OCI-LY7 (cell line): ENCODE measurements at regions not wholly inside any gene's neighbourhood (a gene's known extent, or its start where the extent isn't known, plus 50 kb on each side); places are given as distances from the start of the nearest gene placed in this dataset.

Source experiments
- BruUV-seq: library from RNA; stranded (reverse); fragments of 400-500 nt; replicated peaks from 2 replicates; lab custom pipeline; 2021; lab: Mats Ljungman, UMichigan
- CTCF ChIA-PET: fragments of 300-600 bp; sonication (Branson Sonifier 250); formaldehyde crosslinking; loops from one replicate; lab custom pipeline; 2022; ENCODE audit warnings: antibody characterized with exemption; ENCODE audit not compliant: unreplicated experiment; lab: Charles Lee
- POLR2A ChIA-PET: fragments of 300-600 bp; sonication (Branson Sonifier 250); formaldehyde crosslinking; loops from one replicate; lab custom pipeline; 2022; ENCODE audit warnings: antibody characterized with exemption; lab: Charles Lee
- DNase-seq: peaks from one replicate; pipeline ENCODE4 v3.0.0-alpha.2; 2015; ENCODE audit warnings: low spot score
- H2AFZ ChIP-seq: fragments of 200-600 bp; sonication (generic), shearing (Covaris generic); 2 replicates; pipeline ENCODE4 v1.6.1; 2014; ENCODE audit warnings: mild to moderate bottlenecking, antibody characterized with exemption, low read length, moderate library complexity
- H3K27ac ChIP-seq: fragments of 200-600 bp; sonication (generic); 2 replicates; pipeline ENCODE4 v1.5.1; 2014; ENCODE audit warnings: mixed run types, low read depth, mild to moderate bottlenecking, moderate library complexity, low read length, inconsistent platforms; ENCODE audit not compliant: poor library complexity, severe bottlenecking
- H3K36me3 ChIP-seq: fragments of 200-600 bp; sonication (generic); 2 replicates; pipeline ENCODE4 v1.6.1; 2014; ENCODE audit warnings: mild to moderate bottlenecking, antibody characterized with exemption, low read length, moderate library complexity, mixed read lengths; ENCODE audit not compliant: insufficient read depth
- H3K4me1 ChIP-seq: fragments of 200-600 bp; sonication (generic); 2 replicates; pipeline ENCODE4 v1.5.1; 2014; ENCODE audit warnings: mild to moderate bottlenecking, low read length; ENCODE audit not compliant: insufficient read depth, poor library complexity, severe bottlenecking
- H3K4me2 ChIP-seq: fragments of 200-600 bp; sonication (generic); 2 replicates; pipeline ENCODE4 v1.6.1; 2014; ENCODE audit warnings: mild to moderate bottlenecking, low read length
- H3K4me3 ChIP-seq: fragments of 200-600 bp; sonication (generic); 2 replicates; pipeline ENCODE4 v1.5.1; 2014; ENCODE audit warnings: mild to moderate bottlenecking, low read depth, low read length; ENCODE audit not compliant: poor library complexity, severe bottlenecking
- H3K79me2 ChIP-seq: fragments of 200-600 bp; sonication (generic); 2 replicates; pipeline ENCODE4 v1.6.1; 2016; ENCODE audit warnings: low read depth, mild to moderate bottlenecking, low read length, moderate library complexity, mixed read lengths; ENCODE audit not compliant: insufficient read depth
- H3K9me2 ChIP-seq: fragments of 200-600 bp; sonication (generic); 2 replicates; pipeline ENCODE4 v1.6.1; 2016; ENCODE audit warnings: mild to moderate bottlenecking, low read length, mixed read lengths; ENCODE audit not compliant: insufficient read depth
- H3K9me3 ChIP-seq: fragments of 200-600 bp; sonication (generic); 2 replicates; pipeline ENCODE4 v1.6.1; 2014; ENCODE audit warnings: mild to moderate bottlenecking, mixed run types, low read length, mixed read lengths
- H4K20me1 ChIP-seq: fragments of 200-600 bp; sonication (generic); 2 replicates; pipeline ENCODE4 v1.6.1; 2014; ENCODE audit warnings: mild to moderate bottlenecking, antibody characterized with exemption, low read length, moderate library complexity, mixed read lengths; ENCODE audit not compliant: insufficient read depth
- CTCF ChIP-seq: fragments of 200-600 bp; sonication (generic); conservative IDR thresholded peaks from 2 replicates; pipeline ENCODE4 v1.5.1; 2014; ENCODE audit warnings: mild to moderate bottlenecking, antibody characterized with exemption, low read length, moderate library complexity, mixed read lengths
- EZH2phosphoT487 ChIP-seq: fragments of 200-600 bp; sonication (generic); IDR thresholded peaks from 2 replicates; pipeline ENCODE4 v1.6.1; 2018; ENCODE audit warnings: low read depth, borderline replicate concordance, mild to moderate bottlenecking, mixed run types, antibody characterized with exemption, low read length, moderate library complexity, mixed read lengths
- intact Hi-C: fragments of 100-400 bp; cut with micrococcal nuclease; formaldehyde crosslinking; loops from one replicate; pipeline ENCODE4 v1.10.0; 2022; ENCODE audit not compliant: unreplicated experiment

GRCh38 chr21:33985117-33986050 is 69.8 kb upstream of the ATP5PO start:
- no peaks in the 10 kb centered on the region for H3K36me3 ChIP-seq
- H4K20me1 ChIP-seq = no peaks in the 10 kb centered on the region
- H3K9me2 ChIP-seq = no peaks in the 10 kb centered on the region
- H3K79me2 ChIP-seq = no peaks in the 10 kb centered on the region
- CTCF ChIA-PET = no interaction called here
- no peak overlapping the region for H3K4me3 ChIP-seq
- BruUV-seq = no TSS peak
- intact Hi-C loops = no loop called here
- POLR2A ChIA-PET = no interaction called here
- H2AFZ ChIP-seq = no peak overlapping the region
- no peaks in the 10 kb centered on the region for H3K9me3 ChIP-seq
- no peaks in the 10 kb centered on the region for H3K4me1 ChIP-seq
- H3K4me2 ChIP-seq = no peak overlapping the region
- no peak overlapping the region for H3K27ac ChIP-seq
- TF ChIP-seq EZH2phosphoT487 (no peak), CTCF (no peak)
- DNase-seq = no peak

- CTCF ChIA-PET = no interaction called here
- H3K27ac ChIP-seq = no peak overlapping the region
- H3K36me3 ChIP-seq = no peaks in the 10 kb centered on the region
- TF ChIP-seq EZH2phosphoT487 (no peak), CTCF (no peak)
- no peak for DNase-seq
- H3K9me3 ChIP-seq = no peaks in the 10 kb centered on the region
- H2AFZ ChIP-seq = no peak overlapping the region
- no TSS peak for BruUV-seq
- H3K4me1 ChIP-seq = no peaks in the 10 kb centered on the region
- no peak overlapping the region for H3K4me2 ChIP-seq
- POLR2A ChIA-PET = interaction anchor here (0.7 kb wide), 1 partner anchor 36 kb away, joined by 3 read pairs; no protein-coding TSS in a partner anchor
- H3K9me2 ChIP-seq = no peaks in the 10 kb centered on the region
- intact Hi-C loops = no loop called here
- H3K4me3 ChIP-seq = no peak overlapping the region
- no peaks in the 10 kb centered on the region for H4K20me1 ChIP-seq
- H3K79me2 ChIP-seq = no peaks in the 10 kb centered on the region
Observed at GRCh38 chr21:33984021-33984481, 68.4 kb upstream of the ATP5PO start.
